ENCODE measurements at regions not wholly inside any gene's neighbourhood (a gene's known extent, or its start where the extent isn't known, plus 50 kb on each side); places are given as distances from the start of the nearest gene placed in this dataset.

DNA sequence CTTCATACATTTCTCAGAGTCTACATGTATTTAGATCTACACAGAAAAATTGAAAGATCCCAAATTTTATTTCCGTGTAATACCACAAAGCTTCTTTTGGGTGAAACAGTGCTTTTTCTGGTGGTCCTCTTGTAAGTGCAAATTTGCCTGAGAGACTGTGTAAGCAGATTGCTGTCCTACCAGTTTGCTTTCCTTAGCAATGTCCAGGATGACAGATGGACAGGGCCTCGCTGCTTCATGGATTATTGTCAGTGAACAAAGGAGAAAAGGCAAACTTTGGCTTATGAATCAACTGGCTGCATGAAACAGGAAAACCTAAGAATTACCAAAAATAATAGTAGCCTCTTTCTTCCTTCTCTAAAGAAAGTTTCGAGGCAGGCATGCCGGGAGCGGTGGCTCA, 82.6 kb upstream of the UBE2E1 start:
- TF ChIP-seq SIN3A (IDR thresholded peaks at IDR 0.05; ENCODE audit: borderline replicate concordance, insufficient read depth, low read length) = no peak
- no peak for TF ChIP-seq POLR2AphosphoS5 (IDR thresholded peaks at IDR 0.05; ENCODE audit: low read depth, low read length)

Measured in PFSK-1 (cell line).